ENCODE measurements at regions not wholly inside any gene's neighbourhood (a gene's known extent, or its start where the extent isn't known, plus 50 kb on each side); places are given as distances from the start of the nearest gene placed in this dataset.

GRCh38 chr2:6429210-6429986 is 436.3 kb downstream of the CMPK2 start:
- TF ChIP-seq EZH2phosphoT487 (IDR thresholded peaks at IDR 0.05) (no peak), CTCF (IDR thresholded peaks at IDR 0.05) (no peak)

Data from neural progenitor cell (in vitro differentiated cells).